ENCODE measurements at regions not wholly inside any gene's neighbourhood (a gene's known extent, or its start where the extent isn't known, plus 50 kb on each side); places are given as distances from the start of the nearest gene placed in this dataset.

- TF ChIP-seq MAX (IDR thresholded peaks at IDR 0.05; ENCODE audit: low read depth, low read length) (no peak), POLR2A (IDR thresholded peaks at IDR 0.05; ENCODE audit: extremely low read depth, insufficient read length) (no peak), CTCF (IDR thresholded peaks at IDR 0.05; ENCODE audit: low read depth, low read length) (no peak), MYC (IDR thresholded peaks at IDR 0.05; ENCODE audit: low read depth, low read length) (no peak)
- DNase-seq (ENCODE audit: low read depth): no peak
- no peak overlapping the region for H3K4me3 ChIP-seq (ENCODE audit: low read depth, low read length)
Observed at GRCh38 chr22:27672721-27673418, 128.7 kb downstream of the MN1 start.

- H3K4me3 ChIP-seq (ENCODE audit: low read depth, low read length): no peak overlapping the region
- no peak for TF ChIP-seq CTCF (IDR thresholded peaks at IDR 0.05; ENCODE audit: low read depth, low read length)
- no peak for TF ChIP-seq POLR2A (IDR thresholded peaks at IDR 0.05; ENCODE audit: extremely low read depth, insufficient read length)
- TF ChIP-seq MAX (IDR thresholded peaks at IDR 0.05; ENCODE audit: low read depth, low read length): no peak
- no peak for TF ChIP-seq MYC (IDR thresholded peaks at IDR 0.05; ENCODE audit: low read depth, low read length)
- DNase-seq (ENCODE audit: low read depth): no peak
Observed at GRCh38 chr22:27673839-27674238, 127.7 kb downstream of the MN1 start.

- DNase-seq (ENCODE audit: low read depth): no peak
- no peak overlapping the region for H3K4me3 ChIP-seq (ENCODE audit: low read depth, low read length)
- TF ChIP-seq MAX (IDR thresholded peaks at IDR 0.05; ENCODE audit: low read depth, low read length) (no peak), MYC (IDR thresholded peaks at IDR 0.05; ENCODE audit: low read depth, low read length) (no peak), CTCF (IDR thresholded peaks at IDR 0.05; ENCODE audit: low read depth, low read length) (no peak), POLR2A (IDR thresholded peaks at IDR 0.05; ENCODE audit: extremely low read depth, insufficient read length) (no peak)
Observed at GRCh38 chr22:27674261-27674923, 127.2 kb downstream of the MN1 start.

GRCh38 chr22:27676545-27677213, 124.9 kb downstream of the MN1 start:
- H3K4me3 ChIP-seq (ENCODE audit: low read depth, low read length): no peak overlapping the region
- DNase-seq (ENCODE audit: low read depth): no peak
- TF ChIP-seq CTCF (IDR thresholded peaks at IDR 0.05; ENCODE audit: low read depth, low read length) (no peak), POLR2A (IDR thresholded peaks at IDR 0.05; ENCODE audit: extremely low read depth, insufficient read length) (no peak), MYC (IDR thresholded peaks at IDR 0.05; ENCODE audit: low read depth, low read length) (no peak), MAX (IDR thresholded peaks at IDR 0.05; ENCODE audit: low read depth, low read length) (no peak)

- DNase-seq (ENCODE audit: low read depth): no peak
- TF ChIP-seq POLR2A (IDR thresholded peaks at IDR 0.05; ENCODE audit: extremely low read depth, insufficient read length) (no peak), MYC (IDR thresholded peaks at IDR 0.05; ENCODE audit: low read depth, low read length) (no peak), CTCF (IDR thresholded peaks at IDR 0.05; ENCODE audit: low read depth, low read length) (no peak), MAX (IDR thresholded peaks at IDR 0.05; ENCODE audit: low read depth, low read length) (no peak)
Observed at GRCh38 chr22:27677905-27678458, 123.6 kb downstream of the MN1 start.

More at GRCh38 chr22:27677905-27678458, 123.6 kb downstream of the MN1 start:
- H3K4me3 ChIP-seq (ENCODE audit: low read depth, low read length): no peak overlapping the region

All from NB4 (cell line).